Activated T-helper 1 cell treated with anti-CD3 and anti-CD28 coated beads, Interleukin-2, amount 50 U/mL, for 16 hours (primary cell): ENCODE measurements at regions not wholly inside any gene's neighbourhood (a gene's known extent, or its start where the extent isn't known, plus 50 kb on each side); places are given as distances from the start of the nearest gene placed in this dataset.

Source experiments
- DNase-seq, 2 donors: peaks; one replicate each; pipeline ENCODE4 v3.0.0-alpha.2; 2020; ENCODE audit warnings: low read depth in 1 of 2, low spot score in 1 of 2

DNA sequence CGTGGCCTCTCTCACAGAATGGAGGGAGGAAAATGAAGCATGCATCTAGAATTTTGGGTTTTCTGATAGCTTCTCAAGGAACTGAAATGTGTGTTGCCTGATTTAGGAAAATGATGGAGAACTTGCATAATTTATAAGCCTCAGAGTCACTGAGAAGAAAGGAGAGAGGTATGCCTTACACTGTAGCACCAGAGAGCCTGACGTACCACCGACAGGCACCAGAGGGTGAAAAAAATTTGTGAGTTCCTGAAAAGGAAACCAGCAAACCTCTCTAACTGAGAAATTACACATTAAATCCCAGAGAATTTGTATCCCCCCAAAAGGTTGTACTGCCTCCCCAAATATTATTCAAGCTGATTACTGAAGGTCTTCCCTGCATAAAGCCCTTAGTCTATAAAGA lies 915.3 kb upstream of the SLITRK6 start:
- DNase-seq, result no peak

DNA sequence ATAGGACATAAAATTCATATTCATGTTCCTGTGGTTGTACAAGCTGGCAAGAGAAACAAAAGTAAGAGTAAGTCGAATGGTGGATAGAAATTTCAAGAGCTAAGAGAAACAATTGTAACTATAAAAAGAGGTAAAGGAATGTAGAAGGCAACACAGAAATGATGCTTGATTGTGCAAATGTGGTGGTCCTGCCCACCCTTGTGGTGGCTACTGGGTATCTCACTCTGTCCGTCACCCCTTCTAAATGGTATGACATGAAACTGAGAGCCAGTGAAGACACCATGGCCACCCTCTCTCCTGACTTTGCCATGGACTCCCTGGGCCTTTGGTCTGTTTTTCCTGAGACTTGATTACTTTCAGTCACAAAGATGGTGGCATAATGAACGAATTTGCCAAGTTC lies 925.9 kb upstream of the SLITRK6 start:
- DNase-seq, result no peak

- DNase-seq, result no peak
Observed at GRCh38 chr13:86729206-86729605, 930.0 kb upstream of the SLITRK6 start.

GRCh38 chr13:86731987-86732386 lies 932.8 kb upstream of the SLITRK6 start:
- DNase-seq, result no peak

GRCh38 chr13:86737334-86737932 lies 933.7 kb upstream of the SLITRK5 start:
- DNase-seq, result no peak

DNA sequence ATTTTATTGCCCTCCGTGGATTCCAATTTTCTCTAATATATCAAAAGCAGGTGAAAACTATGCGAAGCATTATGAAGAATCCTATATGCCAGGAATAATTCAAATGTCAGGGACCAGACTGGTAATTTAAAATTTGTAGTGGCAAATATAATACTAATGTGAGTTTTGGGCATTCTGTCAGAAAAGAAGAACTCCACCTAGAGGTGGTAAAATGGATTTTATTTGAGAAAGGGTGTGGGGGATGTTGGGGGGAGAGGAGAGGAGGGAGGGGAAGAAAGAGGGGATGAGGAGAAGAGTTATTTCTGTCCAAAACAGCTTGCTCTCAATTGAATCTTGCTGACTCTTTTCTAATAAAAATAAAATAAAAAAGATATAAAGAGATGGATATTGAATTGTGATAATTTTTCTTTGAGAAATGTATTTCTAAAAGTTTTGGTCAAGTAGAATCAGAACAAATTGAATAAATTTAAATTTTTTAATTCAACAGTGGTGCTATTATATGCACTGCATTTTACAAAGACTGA lies 929.3 kb upstream of the SLITRK5 start:
- DNase-seq, result no peak

GRCh38 chr13:86757236-86757978 lies 913.8 kb upstream of the SLITRK5 start:
- DNase-seq, result no peak

- DNase-seq, result no peak
Observed at GRCh38 chr13:86758116-86758515, 913.1 kb upstream of the SLITRK5 start.

DNA sequence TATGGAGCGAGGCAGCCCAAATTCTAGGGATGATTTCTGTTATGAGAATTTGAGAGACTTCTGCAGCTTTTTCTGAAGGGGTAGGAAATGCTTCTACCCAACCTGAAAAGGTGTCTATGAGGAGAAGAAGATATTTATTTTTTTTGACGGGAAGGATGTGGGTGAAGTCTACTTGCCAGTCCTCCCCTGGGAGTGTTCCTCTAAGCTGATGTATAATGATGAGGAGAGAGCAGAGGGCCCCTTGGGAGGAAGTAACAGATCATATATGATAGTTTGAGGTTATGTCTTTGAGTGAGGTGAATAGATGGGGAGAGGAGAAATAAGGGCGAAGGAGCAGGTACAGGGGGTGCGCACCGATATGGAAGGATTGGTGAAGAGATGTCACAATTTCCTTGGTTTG lies 910.6 kb upstream of the SLITRK5 start:
- DNase-seq, result no peak

- DNase-seq, result no peak
Observed at GRCh38 chr13:86765462-86765861, 905.7 kb upstream of the SLITRK5 start.

DNA sequence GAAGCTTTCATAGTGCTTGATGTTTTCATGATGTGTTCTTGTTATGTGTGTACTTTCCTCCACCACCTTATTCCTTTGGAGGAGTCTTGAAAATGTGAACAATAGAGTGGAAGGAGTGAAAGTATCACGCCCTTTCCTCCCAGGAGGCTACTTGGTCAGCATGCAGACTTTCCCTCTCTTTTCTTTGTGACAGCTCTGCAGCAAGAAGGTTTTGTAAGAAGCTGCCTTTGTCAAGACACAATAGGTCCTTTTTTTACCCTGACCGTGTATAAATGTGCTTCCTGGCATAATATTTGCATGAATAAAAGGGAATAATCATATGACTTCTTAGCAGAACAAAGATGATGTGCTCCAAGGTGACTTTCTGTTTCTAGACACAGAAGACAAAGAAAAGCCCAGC lies 882.6 kb upstream of the SLITRK5 start:
- DNase-seq, result no peak

DNA sequence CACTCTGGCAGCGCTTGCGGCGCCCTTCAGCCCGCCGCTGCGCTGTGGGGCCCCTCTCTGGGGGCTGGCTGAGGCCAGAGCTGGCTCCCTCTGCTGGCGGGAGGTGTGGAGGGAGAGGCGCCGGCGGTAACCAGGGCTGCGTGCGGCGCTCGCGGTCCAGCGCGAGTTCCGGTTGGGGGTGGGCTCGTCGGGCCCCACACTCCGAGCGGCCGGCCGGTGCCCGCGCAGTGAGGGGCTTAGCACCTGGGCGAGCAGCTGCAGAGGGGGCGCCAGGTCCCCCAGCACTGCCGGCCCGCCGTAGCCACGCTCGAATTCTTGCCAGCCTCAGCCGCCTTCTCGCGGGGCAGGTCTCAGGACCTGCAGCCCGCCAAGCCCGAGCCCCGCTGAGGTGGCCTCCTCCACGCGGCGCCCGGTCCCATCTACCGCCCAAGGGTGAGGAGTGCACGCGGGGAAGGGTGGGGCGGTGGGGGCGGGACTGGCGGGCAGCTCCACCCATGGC lies 879.0 kb upstream of the SLITRK5 start:
- no peak for DNase-seq

DNA sequence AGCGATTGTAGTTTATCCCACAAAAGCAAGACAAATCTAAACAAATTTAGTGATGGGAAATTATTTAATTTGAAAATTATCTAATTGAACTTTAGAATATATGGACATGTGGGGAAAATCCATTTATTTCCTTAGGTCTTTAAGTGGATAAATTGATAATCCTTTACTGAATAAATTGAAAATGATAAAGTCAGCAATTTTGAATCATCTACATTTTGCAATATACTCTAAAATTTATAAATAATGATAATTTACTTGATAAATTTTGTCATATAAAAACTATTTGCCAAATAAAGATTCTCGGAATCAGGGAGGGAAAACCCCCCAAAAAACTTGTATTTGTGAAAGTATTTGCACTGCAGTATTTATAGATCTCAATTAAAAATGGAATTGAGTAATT lies 875.3 kb upstream of the SLITRK5 start:
- DNase-seq, result no peak

DNA sequence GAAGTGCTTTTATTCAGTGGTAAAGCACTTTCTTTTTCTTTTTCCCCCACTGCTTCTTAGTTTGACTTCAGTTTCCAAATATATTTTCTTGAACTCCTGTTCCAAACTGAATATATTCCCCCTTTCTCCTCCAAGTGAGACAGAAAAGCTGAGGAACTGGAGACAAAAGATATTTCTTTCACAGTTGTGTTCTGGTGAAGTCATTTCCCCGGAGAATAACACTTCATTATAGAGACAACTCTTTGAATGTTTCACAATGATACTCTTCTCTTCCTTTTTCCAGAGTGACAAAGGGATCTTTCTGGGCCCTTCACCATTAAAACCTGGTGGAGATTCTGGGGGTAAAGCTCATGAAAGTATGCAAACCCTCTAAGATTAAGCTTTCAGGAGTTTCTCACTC lies 860.8 kb upstream of the SLITRK5 start:
- no peak for DNase-seq

- no peak for DNase-seq
Observed at GRCh38 chr13:86813198-86813597, 858.0 kb upstream of the SLITRK5 start.

DNA sequence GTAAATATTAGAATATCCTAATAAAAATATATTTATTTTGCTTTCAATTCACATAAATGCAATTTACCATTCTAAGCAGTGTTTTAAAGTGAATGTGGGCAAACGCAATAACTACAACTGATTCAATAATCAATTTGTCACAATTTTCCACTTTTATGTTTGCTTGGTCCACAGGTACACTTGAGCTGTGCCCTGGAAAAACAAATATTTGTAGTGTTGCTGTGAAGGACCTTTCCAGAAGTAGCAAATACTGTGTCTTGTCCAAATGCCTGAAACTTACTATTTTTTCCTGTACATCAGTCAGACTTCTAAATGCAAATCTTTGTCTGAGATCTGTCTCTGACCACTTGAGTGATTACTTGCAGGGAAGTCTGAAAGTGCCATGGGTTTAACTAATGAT lies 845.8 kb upstream of the SLITRK5 start:
- DNase-seq, result no peak

GRCh38 chr13:86826232-86826631 lies 844.9 kb upstream of the SLITRK5 start:
- DNase-seq, result no peak

GRCh38 chr13:86830046-86830445 lies 841.1 kb upstream of the SLITRK5 start:
- no peak for DNase-seq

GRCh38 chr13:86831084-86831483 lies 840.1 kb upstream of the SLITRK5 start:
- DNase-seq, result no peak

- DNase-seq, result no peak
Observed at GRCh38 chr13:86838411-86839120, 832.6 kb upstream of the SLITRK5 start.

GRCh38 chr13:86839221-86839620 lies 832.0 kb upstream of the SLITRK5 start:
- DNase-seq, result no peak
